ENCODE measurements at regions not wholly inside any gene's neighbourhood (a gene's known extent, or its start where the extent isn't known, plus 50 kb on each side); places are given as distances from the start of the nearest gene placed in this dataset.

DNA sequence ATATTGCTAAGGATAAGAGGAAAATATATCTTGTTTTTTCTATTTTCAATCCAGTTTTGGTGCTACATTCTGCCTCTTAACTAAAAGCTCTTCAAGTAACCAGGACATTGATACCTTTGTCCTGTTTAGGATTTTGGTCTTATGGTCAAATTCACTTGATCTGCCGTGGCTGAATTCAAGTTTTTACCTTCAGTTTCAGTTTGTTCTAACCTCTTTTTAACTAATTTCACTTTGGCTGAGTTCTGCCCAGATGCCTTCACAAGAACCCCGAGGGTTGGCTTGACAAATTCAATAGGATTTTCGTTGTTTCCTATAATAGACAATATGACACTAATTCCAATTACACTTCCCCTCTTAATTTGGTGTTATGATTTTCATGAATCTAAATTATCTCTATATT, 84.5 kb upstream of the C1orf21 start:
- Histone ChIP-seq H3K79me2 (ENCODE audit: low read depth) (no peaks in the 10 kb centered on the region), H3K9me2 (ENCODE audit: insufficient read depth) (no peaks in the 10 kb centered on the region), H3K27me3 (ENCODE audit: insufficient read depth, low read depth) (no peaks in the 10 kb centered on the region), H3K36me3 (ENCODE audit: low read depth) (no peaks in the 10 kb centered on the region), H3K9me3 (ENCODE audit: insufficient read depth, low read depth) (no peaks in the 10 kb centered on the region), H2AFZ (peak overlapping the region; percentile 63; the same call in 1 of the 2 replicates), H3K4me3 (no peak overlapping the region; the same call in 1 of the 2 replicates), H4K20me1 (ENCODE audit: insufficient read depth) (no peaks in the 10 kb centered on the region), H3K4me2 (peak overlapping the region; percentile 32; the same call in 1 of the 2 replicates), H3K4me1 (replicated peaks; ENCODE audit: insufficient read depth) (no peaks in the 10 kb centered on the region), H3F3A (ENCODE audit: insufficient read depth, low read depth) (no peaks in the 10 kb centered on the region), H3K27ac (no peak overlapping the region)
- DNase-seq = no peak
- ChIA-PET POLR2A (ENCODE audit: unreplicated experiment) (no interaction called here), CTCF (no interaction called here)
- TF ChIP-seq, protein P1, sequence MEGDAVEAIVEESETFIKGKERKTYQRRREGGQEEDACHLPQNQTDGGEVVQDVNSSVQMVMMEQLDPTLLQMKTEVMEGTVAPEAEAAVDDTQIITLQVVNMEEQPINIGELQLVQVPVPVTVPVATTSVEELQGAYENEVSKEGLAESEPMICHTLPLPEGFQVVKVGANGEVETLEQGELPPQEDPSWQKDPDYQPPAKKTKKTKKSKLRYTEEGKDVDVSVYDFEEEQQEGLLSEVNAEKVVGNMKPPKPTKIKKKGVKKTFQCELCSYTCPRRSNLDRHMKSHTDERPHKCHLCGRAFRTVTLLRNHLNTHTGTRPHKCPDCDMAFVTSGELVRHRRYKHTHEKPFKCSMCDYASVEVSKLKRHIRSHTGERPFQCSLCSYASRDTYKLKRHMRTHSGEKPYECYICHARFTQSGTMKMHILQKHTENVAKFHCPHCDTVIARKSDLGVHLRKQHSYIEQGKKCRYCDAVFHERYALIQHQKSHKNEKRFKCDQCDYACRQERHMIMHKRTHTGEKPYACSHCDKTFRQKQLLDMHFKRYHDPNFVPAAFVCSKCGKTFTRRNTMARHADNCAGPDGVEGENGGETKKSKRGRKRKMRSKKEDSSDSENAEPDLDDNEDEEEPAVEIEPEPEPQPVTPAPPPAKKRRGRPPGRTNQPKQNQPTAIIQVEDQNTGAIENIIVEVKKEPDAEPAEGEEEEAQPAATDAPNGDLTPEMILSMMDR (conservative IDR thresholded peaks at IDR 0.05) = no peak
- no peak for TF ChIP-seq EZH2 (IDR thresholded peaks at IDR 0.05; ENCODE audit: low read depth)
- intact Hi-C loops (cut with micrococcal nuclease; ENCODE audit: unreplicated experiment) = no loop called here
- no TSS peak for BruUV-seq (replicated peaks)

DNA sequence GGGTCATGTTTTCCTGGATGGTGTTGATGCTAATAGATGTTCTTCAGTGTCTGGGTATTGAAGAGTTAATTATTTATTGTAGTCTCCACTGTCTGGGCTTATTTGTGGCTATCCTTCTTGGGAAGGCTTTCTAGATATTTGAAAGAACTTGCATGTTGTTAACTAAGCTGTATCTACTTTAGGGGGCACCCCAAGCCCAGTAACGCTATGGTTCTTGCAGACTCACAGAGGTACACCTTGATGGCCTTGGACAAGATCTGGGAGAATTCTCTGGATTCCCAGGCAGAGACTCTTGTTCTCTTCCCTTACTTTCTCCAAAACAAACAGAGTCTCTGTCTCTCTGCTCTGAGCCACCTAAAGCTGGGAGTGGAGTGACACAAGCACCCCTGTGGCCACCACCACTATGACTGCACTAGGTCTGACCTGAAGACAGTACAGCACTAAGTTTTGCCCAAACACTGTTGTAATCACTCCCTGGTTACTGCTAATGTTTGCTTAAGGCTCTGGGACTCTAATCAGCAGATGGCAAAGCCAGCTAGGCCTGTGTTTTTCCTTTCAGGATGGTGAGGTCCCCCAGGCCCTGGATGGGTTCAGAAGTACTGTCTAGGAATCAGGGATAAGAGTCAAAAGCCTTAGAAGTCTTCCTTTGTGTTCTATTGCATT, 76.5 kb upstream of the C1orf21 start:
- no TSS peak for BruUV-seq (replicated peaks)
- Histone ChIP-seq H3K36me3 (ENCODE audit: low read depth) (no peaks in the 10 kb centered on the region), H3K4me3 (no peak overlapping the region), H3K4me2 (no peak overlapping the region), H3K4me1 (replicated peaks; ENCODE audit: insufficient read depth) (no peaks in the 10 kb centered on the region), H2AFZ (no peak overlapping the region), H3K27ac (no peak overlapping the region), H3F3A (ENCODE audit: insufficient read depth, low read depth) (no peaks in the 10 kb centered on the region), H3K9me2 (ENCODE audit: insufficient read depth) (no peaks in the 10 kb centered on the region; the same call in 1 of the 2 replicates), H3K79me2 (ENCODE audit: low read depth) (no peaks in the 10 kb centered on the region), H4K20me1 (ENCODE audit: insufficient read depth) (no peaks in the 10 kb centered on the region), H3K9me3 (ENCODE audit: insufficient read depth, low read depth) (no peaks in the 10 kb centered on the region), H3K27me3 (ENCODE audit: insufficient read depth, low read depth) (no peaks in the 10 kb centered on the region)
- ChIA-PET POLR2A (ENCODE audit: unreplicated experiment) (no interaction called here), CTCF (interaction anchor here (0.6 kb wide), 1 partner anchor 240 kb away, joined by 4 read pairs; no protein-coding TSS in a partner anchor)
- intact Hi-C loops (cut with micrococcal nuclease; ENCODE audit: unreplicated experiment) = no loop called here
- no peak for TF ChIP-seq EZH2 (IDR thresholded peaks at IDR 0.05; ENCODE audit: low read depth)
- TF ChIP-seq, protein P1 (conservative IDR thresholded peaks at IDR 0.05) = no peak
- DNase-seq = no peak

GRCh38 chr1:184311580-184311979, 75.2 kb upstream of the C1orf21 start:
- no peak overlapping the region for H3K4me2 ChIP-seq
- intact Hi-C loops (cut with micrococcal nuclease; ENCODE audit: unreplicated experiment) = no loop called here

More at GRCh38 chr1:184311580-184311979, 75.2 kb upstream of the C1orf21 start:
- Histone ChIP-seq H3K9me2 (ENCODE audit: insufficient read depth) (no peaks in the 10 kb centered on the region; the same call in 1 of the 2 replicates), H3K4me3 (no peak overlapping the region), H2AFZ (no peak overlapping the region), H3K36me3 (ENCODE audit: low read depth) (no peaks in the 10 kb centered on the region), H3K4me1 (replicated peaks; ENCODE audit: insufficient read depth) (no peaks in the 10 kb centered on the region), H3K9me3 (ENCODE audit: insufficient read depth, low read depth) (no peaks in the 10 kb centered on the region), H3K79me2 (ENCODE audit: low read depth) (no peaks in the 10 kb centered on the region), H3F3A (ENCODE audit: insufficient read depth, low read depth) (no peaks in the 10 kb centered on the region), H3K27ac (no peak overlapping the region), H3K27me3 (ENCODE audit: insufficient read depth, low read depth) (no peaks in the 10 kb centered on the region), H4K20me1 (ENCODE audit: insufficient read depth) (no peaks in the 10 kb centered on the region)
- TF ChIP-seq, protein P1 (conservative IDR thresholded peaks at IDR 0.05) = no peak
- no peak for TF ChIP-seq EZH2 (IDR thresholded peaks at IDR 0.05; ENCODE audit: low read depth)
- no TSS peak for BruUV-seq (replicated peaks)
- ChIA-PET POLR2A (ENCODE audit: unreplicated experiment) (no interaction called here), CTCF (no interaction called here)
- no peak for DNase-seq
